Brain pericyte (primary cell): ENCODE measurements at regions not wholly inside any gene's neighbourhood (a gene's known extent, or its start where the extent isn't known, plus 50 kb on each side); places are given as distances from the start of the nearest gene placed in this dataset.

Source experiments
- DNase-seq: peaks from one replicate; pipeline ENCODE4 v3.0.0-alpha.2; 2012; ENCODE audit warnings: low read depth, low spot score

GRCh38 chr13:99123101-99124045, 77.3 kb upstream of the UBAC2 start:
- DNase-seq, result no peak

GRCh38 chr13:99124046-99124400, 76.6 kb upstream of the UBAC2 start:
- DNase-seq, result no peak

- no peak for DNase-seq
These were observed 75.8 kb upstream of the UBAC2 start for GRCh38 chr13:99124794-99125316.

GRCh38 chr13:99125326-99125915, 75.2 kb upstream of the UBAC2 start:
- DNase-seq, result no peak

- no peak for DNase-seq
These were observed 73.8 kb upstream of the UBAC2 start for GRCh38 chr13:99126821-99127220.

- no peak for DNase-seq
These were observed 71.6 kb upstream of the UBAC2 start for GRCh38 chr13:99129050-99129449.

GRCh38 chr13:99129951-99130350, 70.7 kb upstream of the UBAC2 start:
- DNase-seq, result no peak

- DNase-seq, result no peak
These were observed 69.2 kb upstream of the UBAC2 start for GRCh38 chr13:99131410-99131809.

GRCh38 chr13:99132295-99132835, 68.3 kb upstream of the UBAC2 start:
- no peak for DNase-seq

GRCh38 chr13:99133230-99133629, 67.4 kb upstream of the UBAC2 start:
- no peak for DNase-seq

- DNase-seq, result no peak
These were observed 66.8 kb upstream of the UBAC2 start for GRCh38 chr13:99133848-99134247.

GRCh38 chr13:99135591-99135990, 65.1 kb upstream of the UBAC2 start:
- DNase-seq, result no peak

- no peak for DNase-seq
These were observed 64.2 kb upstream of the UBAC2 start for GRCh38 chr13:99136427-99136954.

GRCh38 chr13:99140831-99141230, 59.8 kb upstream of the UBAC2 start:
- DNase-seq, result no peak

- no peak for DNase-seq
These were observed 56.8 kb upstream of the UBAC2 start for GRCh38 chr13:99143904-99144303.

GRCh38 chr13:99144306-99144705, 56.3 kb upstream of the UBAC2 start:
- DNase-seq, result no peak

GRCh38 chr13:99145461-99145860, 55.2 kb upstream of the UBAC2 start:
- DNase-seq, result no peak

GRCh38 chr13:99150575-99151361, 49.9 kb upstream of the UBAC2 start:
- DNase-seq, result no peak
